Activated naive CD4-positive, alpha-beta T cell treated with anti-CD3 and anti-CD28 coated beads for 36 hours (primary cell): ENCODE measurements at regions not wholly inside any gene's neighbourhood (a gene's known extent, or its start where the extent isn't known, plus 50 kb on each side); places are given as distances from the start of the nearest gene placed in this dataset.
"Not testable (repeated sequence)": the region's sequence is repeated elsewhere in the genome, so short reads cannot be mapped to it uniquely, and the experiment has no call there.

Source experiments
- CTCF ChIA-PET: fragments of 350-600 bp; sonication (Branson Sonifier 250); formaldehyde crosslinking; loops from one replicate; lab custom pipeline; 2021; ENCODE audit warnings: antibody characterized with exemption; lab: Charles Lee
- DNase-seq: peaks from one replicate; pipeline ENCODE4 v3.0.0-alpha.2; 2020
- H3K27ac Mint-ChIP-seq: one replicate; pipeline ENCODE4 v1.8.0; 2021; ENCODE audit warnings: mild to moderate bottlenecking, mixed read lengths
- H3K27me3 Mint-ChIP-seq: one replicate; pipeline ENCODE4 v1.8.0; 2021; ENCODE audit warnings: low read depth, mixed read lengths
- H3K36me3 Mint-ChIP-seq: one replicate; pipeline ENCODE4 v1.8.0; 2021; ENCODE audit warnings: low read depth, mixed read lengths
- H3K4me1 Mint-ChIP-seq: one replicate; pipeline ENCODE4 v1.8.0; 2021; ENCODE audit warnings: low read depth, mixed read lengths
- H3K4me3 Mint-ChIP-seq: one replicate; pipeline ENCODE4 v1.8.0; 2021; ENCODE audit warnings: mild to moderate bottlenecking, moderate library complexity, mixed read lengths
- H3K9me3 Mint-ChIP-seq: one replicate; pipeline ENCODE4 v1.8.0; 2021; ENCODE audit warnings: mixed read lengths
- intact Hi-C: fragments of 100-400 bp; cut with micrococcal nuclease; formaldehyde crosslinking; loops from one replicate; pipeline ENCODE4 v1.15.1; 2023

GRCh38 chr10:107952649-107953556 lies 788.4 kb upstream of the SORCS1 start:
- Mint-ChIP-seq H3K4me3 (no peak overlapping the region), H3K36me3 (no peaks in the 10 kb centered on the region), H3K9me3 (peaks cover 5% of the 10 kb centered on the region), H3K27me3 (no peaks in the 10 kb centered on the region), H3K27ac (no peak overlapping the region), H3K4me1 (no peaks in the 10 kb centered on the region)
- no peak for DNase-seq
- intact Hi-C loops: no loop called here
- CTCF ChIA-PET: interaction anchor here (0.6 kb wide), 1 partner anchor 1247 kb away, joined by 3 read pairs; no protein-coding TSS in a partner anchor

GRCh38 chr10:107950411-107951062 lies 786.0 kb upstream of the SORCS1 start:
- H3K4me1 Mint-ChIP-seq, H3K36me3 Mint-ChIP-seq, H3K27ac Mint-ChIP-seq, H3K9me3 Mint-ChIP-seq, H3K27me3 Mint-ChIP-seq, intact Hi-C loops, H3K4me3 Mint-ChIP-seq, CTCF ChIA-PET, DNase-seq: not testable (repeated sequence)

- no peaks in the 10 kb centered on the region for H3K27me3 Mint-ChIP-seq
- no peaks in the 10 kb centered on the region for H3K36me3 Mint-ChIP-seq
- H3K4me1 Mint-ChIP-seq: no peaks in the 10 kb centered on the region
- H3K4me3 Mint-ChIP-seq: no peak overlapping the region
- CTCF ChIA-PET: no interaction called here
- intact Hi-C loops: no loop called here
- H3K9me3 Mint-ChIP-seq: peaks cover 1% of the 10 kb centered on the region
- no peak for DNase-seq
- H3K27ac Mint-ChIP-seq: no peak overlapping the region
Measured at GRCh38 chr10:107942826-107943225, 778.3 kb upstream of the SORCS1 start.

GRCh38 chr10:107933076-107933475 lies 768.6 kb upstream of the SORCS1 start:
- no peaks in the 10 kb centered on the region for H3K4me1 Mint-ChIP-seq
- no peak overlapping the region for H3K27ac Mint-ChIP-seq

GRCh38 chr10:107931808-107932207 lies 767.3 kb upstream of the SORCS1 start:
- DNase-seq: no peak
- Mint-ChIP-seq H3K36me3 (no peaks in the 10 kb centered on the region), H3K27ac (no peak overlapping the region), H3K9me3 (peaks cover 8% of the 10 kb centered on the region), H3K27me3 (no peaks in the 10 kb centered on the region), H3K4me3 (no peak overlapping the region), H3K4me1 (no peaks in the 10 kb centered on the region)
- intact Hi-C loops: no loop called here
- CTCF ChIA-PET: no interaction called here

More at GRCh38 chr10:107933076-107933475, 768.6 kb upstream of the SORCS1 start:
- no peak for DNase-seq
- peaks cover 4% of the 10 kb centered on the region for H3K9me3 Mint-ChIP-seq
- intact Hi-C loops: no loop called here
- H3K27me3 Mint-ChIP-seq: no peaks in the 10 kb centered on the region
- CTCF ChIA-PET: interaction anchor here (0.9 kb wide), 1 partner anchor 8 kb away, joined by 3 read pairs; no protein-coding TSS in a partner anchor
- H3K4me3 Mint-ChIP-seq: no peak overlapping the region
- no peaks in the 10 kb centered on the region for H3K36me3 Mint-ChIP-seq

GRCh38 chr10:107930037-107930436 lies 765.5 kb upstream of the SORCS1 start:
- Mint-ChIP-seq H3K27ac (no peak overlapping the region), H3K9me3 (peaks cover 11% of the 10 kb centered on the region), H3K36me3 (no peaks in the 10 kb centered on the region), H3K4me1 (no peaks in the 10 kb centered on the region), H3K27me3 (no peaks in the 10 kb centered on the region), H3K4me3 (no peak overlapping the region)
- DNase-seq: no peak
- CTCF ChIA-PET: no interaction called here
- intact Hi-C loops: no loop called here

- Mint-ChIP-seq H3K4me1 (no peaks in the 10 kb centered on the region), H3K9me3 (peaks cover 15% of the 10 kb centered on the region), H3K27ac (no peak overlapping the region), H3K36me3 (no peaks in the 10 kb centered on the region), H3K27me3 (no peaks in the 10 kb centered on the region), H3K4me3 (no peak overlapping the region)
- intact Hi-C loops: no loop called here
- DNase-seq: no peak
- CTCF ChIA-PET: no interaction called here
Measured at GRCh38 chr10:107924458-107924857, 760.0 kb upstream of the SORCS1 start.

GRCh38 chr10:107919626-107920235 lies 755.2 kb upstream of the SORCS1 start:
- H3K27ac Mint-ChIP-seq: no peak overlapping the region
- H3K27me3 Mint-ChIP-seq: peaks cover 16% of the 10 kb centered on the region
- intact Hi-C loops: no loop called here
- no peaks in the 10 kb centered on the region for H3K36me3 Mint-ChIP-seq
- DNase-seq: no peak
- CTCF ChIA-PET: no interaction called here
- H3K4me3 Mint-ChIP-seq: no peak overlapping the region
- H3K4me1 Mint-ChIP-seq: no peaks in the 10 kb centered on the region
- peaks cover 15% of the 10 kb centered on the region for H3K9me3 Mint-ChIP-seq

- intact Hi-C loops: no loop called here
- DNase-seq: no peak
- Mint-ChIP-seq H3K4me3 (no peak overlapping the region), H3K27me3 (peaks cover 28% of the 10 kb centered on the region), H3K4me1 (no peaks in the 10 kb centered on the region), H3K36me3 (no peaks in the 10 kb centered on the region), H3K27ac (no peak overlapping the region), H3K9me3 (peaks cover 12% of the 10 kb centered on the region)
- CTCF ChIA-PET: interaction anchor here (1.0 kb wide), 1 partner anchor 10 kb away, joined by 4 read pairs; no protein-coding TSS in a partner anchor
Measured at GRCh38 chr10:107918171-107918570, 753.7 kb upstream of the SORCS1 start.

- no peak overlapping the region for H3K4me3 Mint-ChIP-seq
- H3K27me3 Mint-ChIP-seq: peaks cover 28% of the 10 kb centered on the region
- intact Hi-C loops: no loop called here
- no peaks in the 10 kb centered on the region for H3K4me1 Mint-ChIP-seq
- H3K27ac Mint-ChIP-seq: no peak overlapping the region
- H3K9me3 Mint-ChIP-seq: peaks cover 9% of the 10 kb centered on the region
- no peak for DNase-seq
- CTCF ChIA-PET: no interaction called here
- H3K36me3 Mint-ChIP-seq: no peaks in the 10 kb centered on the region
Measured at GRCh38 chr10:107915215-107915610, 750.7 kb upstream of the SORCS1 start.

- intact Hi-C loops: no loop called here
- CTCF ChIA-PET: no interaction called here
- DNase-seq: no peak
- no peak overlapping the region for H3K4me3 Mint-ChIP-seq
- H3K27ac Mint-ChIP-seq: no peak overlapping the region
- peaks cover 28% of the 10 kb centered on the region for H3K27me3 Mint-ChIP-seq
- peaks cover 9% of the 10 kb centered on the region for H3K9me3 Mint-ChIP-seq
- H3K4me1 Mint-ChIP-seq: no peaks in the 10 kb centered on the region
- no peaks in the 10 kb centered on the region for H3K36me3 Mint-ChIP-seq
Measured at GRCh38 chr10:107914450-107915214, 750.1 kb upstream of the SORCS1 start.
